RWPE1 (cell line): ENCODE measurements at regions not wholly inside any gene's neighbourhood (a gene's known extent, or its start where the extent isn't known, plus 50 kb on each side); places are given as distances from the start of the nearest gene placed in this dataset.

ENCODE experiments used
- CTCF ChIA-PET: fragments of 350-600 bp; sonication (Branson Sonifier 250); formaldehyde crosslinking; extraction: SDS; loops from one replicate; lab custom pipeline; 2021; lab: Yijun Ruan, JAX
- POLR2A ChIA-PET: fragments of 400-600 bp; formaldehyde crosslinking; extraction: SDS; loops from one replicate; lab custom pipeline; 2020; ENCODE audit warnings: antibody characterized with exemption; ENCODE audit not compliant: low non-redundant PET; lab: Yijun Ruan, JAX
- DNase-seq: peaks from one replicate; pipeline ENCODE4 v3.0.0; 2012; ENCODE audit warnings: low spot score
- H3K27ac ChIP-seq: fragments of 450-650 bp; 2 replicates; pipeline ENCODE4 v1.5.1; 2017
- TF ChIP-seq, protein P1 (sequence below): fragments of 450-650 bp; conservative IDR thresholded peaks from 2 replicates; pipeline ENCODE4 v1.5.1; 2017; ENCODE audit warnings: low read depth, mild to moderate bottlenecking

DNA sequence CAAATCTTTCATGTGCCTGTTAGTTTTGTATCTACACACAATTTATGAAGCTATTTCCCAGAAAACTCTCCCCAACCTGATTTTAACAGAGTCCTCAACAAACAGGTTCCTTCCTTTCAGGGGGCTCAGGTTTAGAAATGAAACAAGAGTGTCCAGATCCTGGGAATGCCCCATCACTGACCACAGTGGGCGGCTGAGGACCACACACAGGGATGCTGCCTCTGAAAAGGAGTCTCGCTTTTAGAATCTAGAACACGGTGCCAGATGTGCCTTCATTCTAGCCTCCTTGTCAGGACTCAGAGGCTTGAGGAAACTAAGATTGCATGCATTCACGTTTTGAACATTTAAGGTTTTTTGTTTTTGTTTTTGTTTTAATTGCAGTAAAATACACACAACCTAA, 115.0 kb downstream of the FOXB1 start:
- POLR2A ChIA-PET, result no interaction called here
- TF ChIP-seq, protein P1, sequence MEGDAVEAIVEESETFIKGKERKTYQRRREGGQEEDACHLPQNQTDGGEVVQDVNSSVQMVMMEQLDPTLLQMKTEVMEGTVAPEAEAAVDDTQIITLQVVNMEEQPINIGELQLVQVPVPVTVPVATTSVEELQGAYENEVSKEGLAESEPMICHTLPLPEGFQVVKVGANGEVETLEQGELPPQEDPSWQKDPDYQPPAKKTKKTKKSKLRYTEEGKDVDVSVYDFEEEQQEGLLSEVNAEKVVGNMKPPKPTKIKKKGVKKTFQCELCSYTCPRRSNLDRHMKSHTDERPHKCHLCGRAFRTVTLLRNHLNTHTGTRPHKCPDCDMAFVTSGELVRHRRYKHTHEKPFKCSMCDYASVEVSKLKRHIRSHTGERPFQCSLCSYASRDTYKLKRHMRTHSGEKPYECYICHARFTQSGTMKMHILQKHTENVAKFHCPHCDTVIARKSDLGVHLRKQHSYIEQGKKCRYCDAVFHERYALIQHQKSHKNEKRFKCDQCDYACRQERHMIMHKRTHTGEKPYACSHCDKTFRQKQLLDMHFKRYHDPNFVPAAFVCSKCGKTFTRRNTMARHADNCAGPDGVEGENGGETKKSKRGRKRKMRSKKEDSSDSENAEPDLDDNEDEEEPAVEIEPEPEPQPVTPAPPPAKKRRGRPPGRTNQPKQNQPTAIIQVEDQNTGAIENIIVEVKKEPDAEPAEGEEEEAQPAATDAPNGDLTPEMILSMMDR, result no peak
- CTCF ChIA-PET, result interaction anchor here (0.5 kb wide), 1 partner anchor 477 kb away, joined by 3 read pairs; no protein-coding TSS in a partner anchor
- no peak for DNase-seq
- H3K27ac ChIP-seq, result no peak overlapping the region

DNA sequence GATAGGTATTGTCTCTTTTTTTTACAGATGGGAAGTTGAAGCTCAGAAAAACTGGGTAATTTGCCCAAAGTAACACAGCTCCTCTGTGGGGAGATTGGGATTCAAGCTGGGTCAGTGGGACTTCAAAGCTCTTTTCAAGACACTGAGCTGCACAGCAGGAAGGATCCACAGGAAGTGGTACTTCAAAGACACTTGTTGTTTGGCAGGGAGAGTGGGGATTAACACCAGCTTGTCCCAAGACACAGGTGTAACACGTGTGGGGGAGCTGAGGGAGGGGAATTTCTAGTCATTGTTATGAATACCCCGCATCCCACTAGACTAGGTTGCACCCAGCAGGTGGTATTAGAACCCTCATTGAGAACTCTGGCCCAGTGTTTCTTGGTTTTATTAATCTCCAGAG, 116.0 kb downstream of the FOXB1 start:
- DNase-seq, result no peak
- TF ChIP-seq, protein P1, result no peak
- POLR2A ChIA-PET, result no interaction called here
- CTCF ChIA-PET, result interaction anchor here (0.6 kb wide), 3 partner anchors 21 to 320 kb away, joined by 3 to 7 read pairs (median 3); no protein-coding TSS in a partner anchor
- H3K27ac ChIP-seq, result no peak overlapping the region

DNA sequence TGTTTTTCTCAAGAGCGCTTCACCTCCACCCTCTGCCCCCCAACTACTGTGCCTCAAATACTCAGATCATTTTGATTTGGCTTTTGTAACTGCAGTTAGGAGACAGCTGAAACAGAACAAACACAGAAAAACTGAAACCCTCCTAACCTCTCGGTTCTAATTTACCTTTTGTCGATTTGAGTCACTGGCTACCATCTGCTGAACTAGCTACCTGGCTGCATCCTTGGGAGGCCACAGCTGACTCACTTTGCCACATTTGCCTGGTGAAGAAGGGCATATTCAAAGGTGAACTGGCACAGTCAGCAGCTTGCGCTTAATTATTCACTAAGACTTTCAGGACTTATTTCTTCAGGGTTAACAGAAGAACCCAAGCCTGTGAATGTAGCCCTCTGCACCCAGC, 117.7 kb downstream of the FOXB1 start:
- ChIA-PET POLR2A (no interaction called here), CTCF (no interaction called here)
- TF ChIP-seq, protein P1, result no peak
- no peak overlapping the region for H3K27ac ChIP-seq
- DNase-seq, result no peak

DNA sequence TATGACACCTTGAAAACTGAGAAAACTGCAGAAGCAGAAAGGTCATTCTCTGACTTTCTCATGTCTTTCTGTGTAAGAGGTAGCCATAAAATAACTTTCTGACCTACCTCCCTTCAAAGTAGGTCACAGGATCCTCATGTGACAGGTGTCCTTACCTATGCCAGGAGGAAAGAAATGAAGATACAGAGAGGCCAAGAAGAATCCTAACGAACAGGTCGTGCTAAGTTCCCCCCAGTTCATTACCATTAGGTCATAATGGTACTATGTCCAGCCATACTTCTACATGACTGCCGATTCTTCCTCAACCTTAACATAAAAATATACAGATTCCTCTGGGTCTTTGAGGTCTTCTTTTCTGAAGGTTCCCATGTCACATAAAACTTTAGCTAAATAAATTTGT, 118.6 kb downstream of the FOXB1 start:
- ChIA-PET CTCF (no interaction called here), POLR2A (no interaction called here)

DNA sequence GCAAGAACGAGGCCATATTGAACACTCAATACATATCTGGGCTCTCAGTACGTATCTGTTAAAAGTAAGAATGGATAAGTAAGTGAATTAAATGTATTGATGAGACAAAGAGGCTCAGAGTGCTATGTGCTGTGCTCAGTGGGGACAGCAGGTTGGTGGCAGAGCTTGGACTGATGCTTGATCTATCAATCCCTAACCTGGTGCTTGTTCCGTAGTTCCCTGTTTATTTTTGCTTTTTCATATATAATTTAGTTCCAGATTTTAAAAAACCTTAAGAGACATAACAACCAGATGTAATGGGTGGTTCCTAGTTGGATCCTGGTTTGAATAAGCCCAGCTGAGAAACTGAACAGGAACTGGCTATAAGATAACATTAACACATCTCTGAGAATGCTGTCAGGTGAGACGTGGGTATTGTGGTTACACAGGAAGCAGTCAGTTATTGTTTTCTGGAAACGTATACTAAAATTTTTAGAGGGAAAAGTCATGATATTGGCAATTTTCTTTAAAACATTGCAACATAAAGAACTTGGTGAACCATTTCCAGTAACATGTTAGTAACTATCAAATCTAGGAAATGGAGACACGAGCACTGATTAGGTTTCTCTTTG, 120.5 kb downstream of the FOXB1 start:
- no peak for DNase-seq
- TF ChIP-seq, protein P1, result no peak
- ChIA-PET CTCF (no interaction called here), POLR2A (no interaction called here)
- H3K27ac ChIP-seq, result no peak overlapping the region

More for the DNA sequence above, 118.6 kb downstream of the FOXB1 start:
- no peak overlapping the region for H3K27ac ChIP-seq
- DNase-seq, result no peak
- TF ChIP-seq, protein P1, result no peak

DNA sequence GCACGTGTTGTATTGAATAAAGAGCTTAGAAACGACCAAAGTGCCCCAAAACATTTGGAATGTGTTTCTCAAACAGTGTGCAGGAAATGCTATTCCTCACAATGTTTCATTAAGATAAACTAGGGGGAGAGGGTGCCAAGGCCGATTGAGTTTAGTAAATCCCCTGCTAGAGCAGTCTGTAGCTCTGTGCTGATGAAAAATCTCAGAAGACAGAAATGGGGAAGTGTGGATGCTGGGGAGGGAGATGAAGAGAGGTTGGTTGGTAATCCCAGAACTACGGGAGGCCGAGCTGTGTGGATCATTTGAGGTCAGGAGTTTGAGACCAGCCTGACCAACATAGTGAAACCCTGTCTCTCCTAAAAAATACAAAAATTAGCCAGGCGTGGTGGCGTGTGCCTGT, 121.2 kb downstream of the FOXB1 start:
- CTCF ChIA-PET, result interaction anchor here (0.6 kb wide), 1 partner anchor 89 kb away, joined by 3 read pairs; no protein-coding TSS in a partner anchor
- TF ChIP-seq, protein P1, result no peak
- POLR2A ChIA-PET, result no interaction called here
- H3K27ac ChIP-seq, result no peak overlapping the region
- DNase-seq, result no peak
